ENCODE measurements at regions not wholly inside any gene's neighbourhood (a gene's known extent, or its start where the extent isn't known, plus 50 kb on each side); places are given as distances from the start of the nearest gene placed in this dataset.

- DNase-seq, result no peak
Measured at GRCh38 chr22:49540913-49541692, 286.6 kb downstream of the BRD1 start.

- no peak for DNase-seq
Measured at GRCh38 chr22:49540084-49540912, 287.4 kb downstream of the BRD1 start.

- no peak for DNase-seq
Measured at GRCh38 chr22:49538006-49538405, 289.7 kb downstream of the BRD1 start.

- DNase-seq, result no peak
Measured at GRCh38 chr22:49536571-49537131, 291.0 kb downstream of the BRD1 start.

- DNase-seq, result no peak
Measured at GRCh38 chr22:49535527-49536125, 292.0 kb downstream of the BRD1 start.

GRCh38 chr22:49535126-49535525, 292.5 kb downstream of the BRD1 start:
- no peak for DNase-seq

GRCh38 chr22:49534386-49534785, 293.3 kb downstream of the BRD1 start:
- DNase-seq, result no peak

- DNase-seq, result no peak
Measured at GRCh38 chr22:49533886-49534285, 293.8 kb downstream of the BRD1 start.

GRCh38 chr22:49532869-49533802, 294.5 kb downstream of the BRD1 start:
- DNase-seq, result no peak

GRCh38 chr22:49531368-49531791, 296.3 kb downstream of the BRD1 start:
- no peak for DNase-seq

GRCh38 chr22:49530671-49531367, 296.9 kb downstream of the BRD1 start:
- DNase-seq, result no peak

GRCh38 chr22:49528420-49528720, 299.3 kb downstream of the BRD1 start:
- DNase-seq, result no peak

- DNase-seq, result no peak
Measured at GRCh38 chr22:49527611-49528419, 299.9 kb downstream of the BRD1 start.

GRCh38 chr22:49525801-49526535, 301.7 kb downstream of the BRD1 start:
- no peak for DNase-seq

- no peak for DNase-seq
Measured at GRCh38 chr22:49525360-49525759, 302.3 kb downstream of the BRD1 start.

GRCh38 chr22:49524362-49524761, 303.3 kb downstream of the BRD1 start:
- no peak for DNase-seq

- DNase-seq, result no peak
Measured at GRCh38 chr22:49523374-49524008, 304.2 kb downstream of the BRD1 start.

- DNase-seq, result no peak
Measured at GRCh38 chr22:49522582-49523373, 304.9 kb downstream of the BRD1 start.

GRCh38 chr22:49521787-49522224, 305.9 kb downstream of the BRD1 start:
- no peak for DNase-seq
